Adrenal gland (tissue), 5 donors: ENCODE measurements at regions not wholly inside any gene's neighbourhood (a gene's known extent, or its start where the extent isn't known, plus 50 kb on each side); places are given as distances from the start of the nearest gene placed in this dataset.

Experiments used
- CTCF ChIP-seq, 6 experiments: fragments of 450-650 bp in 4 of 6; fragments of 200-600 bp in 2 of 6; sonication (generic) in 1 of 6; IDR thresholded peaks; 1 replicate in 5 of 6; 2 replicates in 1 of 6; pipeline versions ENCODE4 v1.5.1 to v1.8.0; 2016 to 2021; ENCODE audit warnings: antibody characterized with exemption in 6 of 6, mild to moderate bottlenecking in 2 of 6, moderate library complexity in 1 of 6
- POLR2A ChIP-seq, 2 donors: fragments of 450-650 bp; IDR thresholded peaks; one replicate each; pipeline ENCODE4 v1.6.1; 2017; ENCODE audit warnings: antibody characterized with exemption in 2 of 2, mild to moderate bottlenecking in 2 of 2, moderate library complexity in 1 of 2
- donor health status: DM: no; HTN: no; CAD: no.

GRCh38 chr2:66920415-66920814, 476.7 kb upstream of the ETAA1 start:
- no peak for TF ChIP-seq CTCF (IDR thresholded peaks at IDR 0.05)
- TF ChIP-seq POLR2A (IDR thresholded peaks at IDR 0.05), result no peak
